K562 (cell line): ENCODE measurements at regions not wholly inside any gene's neighbourhood (a gene's known extent, or its start where the extent isn't known, plus 50 kb on each side); places are given as distances from the start of the nearest gene placed in this dataset.

ENCODE experiments used
- ATAC-seq: fragments of 200-7000 bp; cut with Tn5 transposase; 3 replicates; pipeline ENCODE4 v1.9.1; 2020; ENCODE audit warnings: moderate library complexity
- BruUV-seq: library from RNA; stranded (reverse); fragments of 400-500 nt; replicated peaks from 2 replicates; lab custom pipeline; 2021; lab: Mats Ljungman, UMichigan
- CTCF ChIA-PET: fragments of 300-600 bp; formaldehyde crosslinking; extraction: SDS; loops from one replicate; lab custom pipeline; 2021; ENCODE audit warnings: low intra/inter-chr PET ratio; lab: Yijun Ruan, JAX
- POLR2A ChIA-PET: fragments of 300-600, 350-650 bp; sonication (Branson Sonifier 250); formaldehyde crosslinking; extraction: SDS; loops from one replicate; lab custom pipeline; 2021; ENCODE audit warnings: antibody characterized with exemption, inconsistent platforms; lab: Yijun Ruan, JAX
- DNase-seq, 4 experiments: peaks; one replicate each; pipeline versions ENCODE4 v3.0.0 to v3.0.0-alpha.2; 2011 to 2018; ENCODE audit warnings: low spot score in 3 of 4, mixed read lengths in 3 of 4; ENCODE audit errors: extremely low read depth in 1 of 4
- FAIRE-seq: peaks from 2 replicates; lab custom pipeline; 2011; peaks lifted over from hg19 to GRCh38; lab: Jason Lieb, UNC
- H2AFZ ChIP-seq: 2 replicates; pipeline ENCODE4 v1.6.0; 2011; ENCODE audit warnings: low read depth, low read length, control low read depth, inconsistent platforms
- H3K27ac ChIP-seq: fragments of 200-600 bp; 3 replicates; pipeline ENCODE4 v1.8.0; 2011; ENCODE audit warnings: low read depth, mild to moderate bottlenecking, control low read depth, inconsistent platforms, low read length, moderate library complexity, mixed read lengths; ENCODE audit errors: extremely low read depth
- H3K27me3 ChIP-seq, 2 experiments: fragments of 300-600 bp in 1 of 2; 2 replicates in 1 of 2; 3 replicates in 1 of 2; pipeline versions ENCODE4 v1.6.0 to v1.8.0; 2011; ENCODE audit warnings: inconsistent platforms in 2 of 2, low read length in 2 of 2, mild to moderate bottlenecking in 1 of 2, mixed read lengths in 1 of 2, moderate library complexity in 1 of 2; ENCODE audit not compliant: control insufficient read depth in 2 of 2, insufficient read depth in 2 of 2
- H3K36me3 ChIP-seq: fragments of 300-600 bp; 3 replicates; pipeline ENCODE4 v1.8.0; 2011; ENCODE audit warnings: mild to moderate bottlenecking, low read length, inconsistent platforms; ENCODE audit not compliant: control insufficient read depth, insufficient read depth
- H3K4me1 ChIP-seq, 2 experiments: fragments of 200-600 bp in 1 of 2; replicated peaks in 1 of 2; 2 replicates in 1 of 2; 3 replicates in 1 of 2; pipeline versions ENCODE4 v1.5.1 to v1.8.0; 2011; ENCODE audit warnings: inconsistent platforms in 2 of 2, low read length in 2 of 2, mild to moderate bottlenecking in 1 of 2, mixed read lengths in 1 of 2, moderate library complexity in 1 of 2; ENCODE audit not compliant: control insufficient read depth in 2 of 2, insufficient read depth in 2 of 2
- H3K4me2 ChIP-seq: 2 replicates; pipeline ENCODE4 v1.6.1; 2011; ENCODE audit warnings: low read length, control low read depth, inconsistent platforms, mixed read lengths; ENCODE audit not compliant: insufficient read depth
- H3K4me3 ChIP-seq: fragments of 200-600 bp; sonication (generic), shearing (Covaris generic); 2 replicates; pipeline ENCODE4 v1.5.1; 2016; ENCODE audit warnings: control low read depth, inconsistent platforms
- H3K79me2 ChIP-seq: fragments of 200-600 bp; 3 replicates; pipeline ENCODE4 v1.8.0; 2011; ENCODE audit warnings: low read length, inconsistent platforms; ENCODE audit not compliant: control insufficient read depth, insufficient read depth
- H3K9ac ChIP-seq, 2 experiments: 2 replicates each; pipeline versions ENCODE4 v1.6.0 to v1.6.1; 2011; ENCODE audit warnings: low read depth in 2 of 2, low read length in 2 of 2, control low read depth in 1 of 2, inconsistent platforms in 1 of 2, mild to moderate bottlenecking in 1 of 2, mixed read lengths in 1 of 2; ENCODE audit not compliant: insufficient read depth in 1 of 2
- H3K9me1 ChIP-seq: one replicate; pipeline ENCODE4 v1.6.0; 2011; ENCODE audit warnings: inconsistent platforms, mild to moderate bottlenecking, low read length, moderate library complexity; ENCODE audit not compliant: control insufficient read depth, insufficient read depth
- H3K9me3 ChIP-seq: replicated peaks from 2 replicates; pipeline ENCODE4 v1.5.1; 2011; ENCODE audit warnings: low read depth, low read length, inconsistent platforms; ENCODE audit not compliant: control insufficient read depth, insufficient read depth
- H4K20me1 ChIP-seq: replicated peaks from 2 replicates; pipeline ENCODE4 v1.6.1; 2011; ENCODE audit warnings: low read length, inconsistent platforms, mixed read lengths; ENCODE audit not compliant: control insufficient read depth, insufficient read depth
- BRF2 ChIP-seq: IDR thresholded peaks from 3 replicates; pipeline ENCODE4 v1.6.1; 2011; ENCODE audit warnings: borderline replicate concordance, mild to moderate bottlenecking; ENCODE audit not compliant: insufficient read length, insufficient read depth
- DACH1 ChIP-seq: fragments of 450-650 bp; IDR thresholded peaks from 2 replicates; pipeline ENCODE4 v1.6.1; 2018; ENCODE audit not compliant: partially characterized antibody
- DEAF1 ChIP-seq: fragments of 450-650 bp; formaldehyde crosslinking; IDR thresholded peaks from 2 replicates; pipeline ENCODE4 v1.4.0; 2020; ENCODE audit warnings: mild to moderate bottlenecking, moderate library complexity
- HES1 ChIP-seq: fragments of 450-650 bp; IDR thresholded peaks from 2 replicates; pipeline ENCODE4 v1.6.1; 2016; ENCODE audit warnings: low read depth, mild to moderate bottlenecking, moderate library complexity
- NCOA4 ChIP-seq: fragments of 450-650 bp; IDR thresholded peaks from 2 replicates; pipeline ENCODE4 v1.6.1; 2018; ENCODE audit warnings: mild to moderate bottlenecking; ENCODE audit not compliant: partially characterized antibody
- PTRF ChIP-seq: fragments of 450-650 bp; IDR thresholded peaks from 2 replicates; pipeline ENCODE4 v1.6.1; 2016; ENCODE audit warnings: mild to moderate bottlenecking, missing genetic modification characterization, missing compliant biosample characterization
- REST ChIP-seq, 2 experiments: fragments of 450-650 bp; formaldehyde crosslinking in 1 of 2; IDR thresholded peaks; 2 replicates each; pipeline versions ENCODE4 v1.4.0 to v1.6.1; 2014 to 2020; ENCODE audit warnings: mild to moderate bottlenecking in 2 of 2, borderline replicate concordance in 1 of 2, low read depth in 1 of 2
- RFX7 ChIP-seq: fragments of 250-450 bp; sonication (Bioruptor Pico); IDR thresholded peaks from 2 replicates; pipeline ENCODE4 v1.5.1; 2021; ENCODE audit warnings: mild to moderate bottlenecking
- SMARCA5 ChIP-seq: fragments of 450-650 bp; IDR thresholded peaks from 2 replicates; pipeline ENCODE4 v1.6.1; 2016
- SMC3 ChIP-seq: conservative IDR thresholded peaks from 2 replicates; pipeline ENCODE4 v1.6.1; 2011; ENCODE audit warnings: low read depth, low read length, improper control_type of control experiment; ENCODE audit not compliant: insufficient read depth
- SREBF2 ChIP-seq: sonication (generic); formaldehyde crosslinking; IDR thresholded peaks from 2 replicates; pipeline ENCODE4 v1.4.0; 2020; ENCODE audit warnings: mild to moderate bottlenecking, missing genetic modification reagents
- TRIM24 ChIP-seq, 2 experiments: fragments of 450-650 bp; IDR thresholded peaks; 2 replicates each; pipeline ENCODE4 v1.6.1; 2016
- U2AF2 ChIP-seq: fragments of 200-400 bp; formaldehyde crosslinking; optimal IDR thresholded peaks from 2 replicates; pipeline ENCODE3; 2017; ENCODE audit warnings: low read depth, mild to moderate bottlenecking, low read length
- WGBS: fragments of 100-300 bp; shearing (Covaris generic); methylation state at CpG from one replicate; pipeline ENCODE4 v1.1.6; 2016; ENCODE audit warnings: low coverage, mixed read lengths; ENCODE audit not compliant: insufficient coverage; ENCODE audit errors: missing lambda C conversion rate; 5-methylcytosine and 5-hydroxymethylcytosine counted together
- in situ Hi-C: fragments of 300-500 bp; cut with MboI; formaldehyde crosslinking; loops from 4 replicates; pipeline ENCODE4 v1.15.0; 2018; ENCODE audit warnings: inconsistent platforms, mixed read lengths
- intact Hi-C: fragments of 100-400 bp; cut with micrococcal nuclease; formaldehyde crosslinking; loops from 2 replicates; pipeline ENCODE4 v1.14.2; 2022

- Histone ChIP-seq H3K9me1 (no peaks in the 10 kb centered on the region), H3K79me2 (no peaks in the 10 kb centered on the region), H3K4me2 (no peak overlapping the region), H3K4me1 (no peaks in the 10 kb centered on the region), H3K27me3 (no peaks in the 10 kb centered on the region), H3K27ac (no peak overlapping the region), H3K4me3 (no peak overlapping the region), H3K9ac (no peak overlapping the region), H3K9me3 (no peaks in the 10 kb centered on the region), H2AFZ (no peak overlapping the region), H4K20me1 (no peaks in the 10 kb centered on the region), H3K36me3 (no peaks in the 10 kb centered on the region)
- in situ Hi-C loops, result no loop called here
- DNase-seq, result no peak
- ATAC-seq, result no peak
- 0% methylated on average over 1 of the region's 1 CpG for WGBS
- intact Hi-C loops, result no loop called here
- ChIA-PET POLR2A (no interaction called here), CTCF (no interaction called here)
- no TSS peak for BruUV-seq
- FAIRE-seq, result no peak
- TF ChIP-seq RFX7 (CRISPR knock-in tag), result no peak
- no peak for TF ChIP-seq SREBF2 (CRISPR knock-in tag)
- no peak for TF ChIP-seq DEAF1 (CRISPR knock-in tag)
- no peak for TF ChIP-seq TRIM24 (IDR thresholded peaks at IDR 0.05)
- TF ChIP-seq SMARCA5, result no peak
- no peak for TF ChIP-seq HES1
- no peak for TF ChIP-seq BRF2
- TF ChIP-seq PTRF (tag), result no peak
- no peak for TF ChIP-seq REST (IDR thresholded peaks at IDR 0.05; ENCODE audit: borderline replicate concordance)
- no peak for TF ChIP-seq REST (CRISPR knock-in tag; IDR thresholded peaks at IDR 0.05; ENCODE audit: low read depth)
- no peak for TF ChIP-seq NCOA4
- TF ChIP-seq SMC3, result no peak
- TF ChIP-seq U2AF2, result no peak
- TF ChIP-seq DACH1, result no peak
These were observed 56.2 kb upstream of the ETAA1 start for GRCh38 chr2:67341012-67341318.
